HG02885 (cell line): ENCODE measurements at regions not wholly inside any gene's neighbourhood (a gene's known extent, or its start where the extent isn't known, plus 50 kb on each side); places are given as distances from the start of the nearest gene placed in this dataset.

ENCODE experiments used
- ATAC-seq: cut with Tn5 transposase; IDR thresholded peaks from one replicate; pipeline ENCODE4 v1.9.1; 2021; ENCODE audit warnings: mild to moderate bottlenecking; ENCODE audit not compliant: unreplicated experiment, poor library complexity

- no peak for ATAC-seq
Observed at GRCh38 chrX:87727620-87728019, 210.0 kb downstream of the KLHL4 start.

GRCh38 chrX:87728024-87728423 is 210.4 kb downstream of the KLHL4 start:
- ATAC-seq, result no peak

GRCh38 chrX:87728459-87728858 is 210.9 kb downstream of the KLHL4 start:
- no peak for ATAC-seq

- ATAC-seq, result no peak
Observed at GRCh38 chrX:87732133-87732532, 214.5 kb downstream of the KLHL4 start.

DNA sequence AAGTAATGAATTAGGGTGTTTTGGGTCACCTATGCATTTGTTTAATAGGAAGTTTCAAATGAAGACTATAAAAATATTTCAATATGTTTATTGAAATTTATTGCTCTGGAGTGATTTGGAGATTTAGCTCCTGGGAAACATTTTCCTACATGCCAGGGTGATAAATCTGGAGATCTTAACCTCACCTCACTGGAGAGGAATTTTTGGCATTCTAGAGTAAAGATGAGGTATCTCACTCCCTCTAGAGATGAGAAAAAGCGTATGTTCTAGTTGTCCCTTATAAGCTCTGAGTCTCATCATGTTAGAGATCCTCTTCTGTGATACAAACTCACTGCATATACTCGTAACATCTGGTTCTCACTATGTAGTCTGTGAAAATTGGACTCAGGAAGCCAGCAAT is 219.0 kb downstream of the KLHL4 start:
- ATAC-seq, result no peak

DNA sequence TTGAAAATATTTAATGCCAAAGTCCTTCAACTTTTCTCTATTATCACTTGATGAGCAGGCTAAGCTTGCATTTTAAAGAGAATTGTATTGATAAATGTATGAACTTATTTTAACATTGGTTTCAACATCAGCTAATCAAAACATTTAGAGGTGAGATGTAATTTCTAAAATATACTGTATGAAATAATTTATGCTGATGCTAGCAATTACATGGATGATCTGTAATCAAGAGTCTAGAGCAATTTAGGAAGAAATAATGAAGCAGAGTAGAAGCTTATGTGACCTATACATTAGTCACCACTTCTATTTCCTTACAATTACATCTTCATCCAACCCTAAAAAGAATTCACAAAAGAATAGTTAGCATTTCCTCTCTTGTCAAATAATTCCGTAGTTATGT is 226.8 kb downstream of the KLHL4 start:
- no peak for ATAC-seq

GRCh38 chrX:87755493-87755892 is 237.9 kb downstream of the KLHL4 start:
- no peak for ATAC-seq

DNA sequence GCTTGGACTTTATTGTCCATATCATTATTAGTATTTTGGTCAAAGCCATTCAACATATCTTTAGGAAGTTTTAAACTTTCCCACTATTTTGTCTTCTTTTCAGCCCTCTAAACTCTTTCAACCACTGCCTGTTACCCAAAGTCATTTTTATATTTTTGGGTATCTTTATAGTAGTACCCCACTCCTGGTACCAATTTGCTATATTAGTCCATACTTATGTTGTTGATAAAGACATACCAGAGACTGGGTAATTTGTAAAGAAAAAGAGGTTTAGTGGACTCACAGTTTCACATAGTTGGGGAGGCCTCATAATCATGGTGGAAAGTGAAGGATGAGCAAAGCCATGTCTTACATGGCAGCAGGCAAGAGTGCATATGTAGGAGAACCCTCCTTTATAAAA is 271.4 kb downstream of the KLHL4 start:
- ATAC-seq, result no peak

GRCh38 chrX:87798039-87798438 is 280.4 kb downstream of the KLHL4 start:
- no peak for ATAC-seq

- no peak for ATAC-seq
Observed at GRCh38 chrX:87805829-87806490, 288.4 kb downstream of the KLHL4 start.

DNA sequence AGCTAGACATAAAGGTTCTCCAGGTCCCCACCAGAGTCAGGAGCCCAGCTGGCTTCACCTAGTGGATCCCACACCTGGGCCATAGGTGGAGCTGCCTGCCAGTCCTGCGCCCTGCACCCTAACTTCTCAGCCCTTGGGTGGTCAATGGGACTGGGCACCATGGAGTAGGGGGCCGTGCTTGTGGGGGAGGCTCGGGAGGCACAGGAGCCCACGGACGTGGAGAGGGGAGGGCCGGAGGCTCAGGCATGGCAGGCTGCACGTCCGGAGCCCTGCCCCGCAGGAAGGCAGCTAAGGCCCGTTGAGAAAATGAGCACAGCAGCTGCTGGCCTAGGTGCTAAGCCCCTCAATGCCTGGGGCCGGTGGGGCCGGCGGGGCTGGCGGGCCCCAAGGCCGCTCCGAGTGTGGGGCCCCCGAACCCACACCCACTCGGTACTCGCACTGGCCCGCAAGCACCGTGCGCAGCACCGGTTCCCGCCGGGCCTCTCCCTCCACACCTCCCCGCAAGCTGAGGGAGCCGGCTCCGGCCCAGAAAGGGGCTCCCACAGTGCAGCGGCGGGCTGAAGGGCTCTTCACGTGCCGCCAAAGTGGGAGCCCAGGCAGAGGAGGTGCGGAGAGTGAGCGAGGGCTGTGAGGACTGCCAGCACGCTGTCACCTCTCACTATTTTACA is 291.1 kb downstream of the KLHL4 start:
- ATAC-seq, result no peak

DNA sequence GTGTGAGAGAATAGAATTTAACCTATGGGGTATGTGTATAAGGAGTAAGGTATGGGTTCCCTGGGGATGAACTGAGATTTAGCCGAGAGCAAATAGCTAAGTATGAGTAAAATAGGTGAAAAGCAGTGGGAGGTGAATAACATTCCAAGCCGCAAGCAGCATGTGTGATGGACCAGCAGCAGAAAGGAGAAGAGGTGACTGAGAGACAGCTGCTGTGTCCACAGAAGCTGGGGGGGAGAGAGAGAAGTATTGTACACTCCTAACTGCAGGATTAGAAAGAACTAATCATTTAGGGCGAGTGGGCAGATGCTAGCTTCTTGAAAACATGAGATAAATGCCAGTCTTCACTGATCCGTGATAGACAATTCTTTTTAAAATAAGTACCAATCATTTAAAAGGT is 296.0 kb downstream of the KLHL4 start:
- ATAC-seq, result no peak

GRCh38 chrX:87846956-87847355 is 329.4 kb downstream of the KLHL4 start:
- ATAC-seq, result no peak

DNA sequence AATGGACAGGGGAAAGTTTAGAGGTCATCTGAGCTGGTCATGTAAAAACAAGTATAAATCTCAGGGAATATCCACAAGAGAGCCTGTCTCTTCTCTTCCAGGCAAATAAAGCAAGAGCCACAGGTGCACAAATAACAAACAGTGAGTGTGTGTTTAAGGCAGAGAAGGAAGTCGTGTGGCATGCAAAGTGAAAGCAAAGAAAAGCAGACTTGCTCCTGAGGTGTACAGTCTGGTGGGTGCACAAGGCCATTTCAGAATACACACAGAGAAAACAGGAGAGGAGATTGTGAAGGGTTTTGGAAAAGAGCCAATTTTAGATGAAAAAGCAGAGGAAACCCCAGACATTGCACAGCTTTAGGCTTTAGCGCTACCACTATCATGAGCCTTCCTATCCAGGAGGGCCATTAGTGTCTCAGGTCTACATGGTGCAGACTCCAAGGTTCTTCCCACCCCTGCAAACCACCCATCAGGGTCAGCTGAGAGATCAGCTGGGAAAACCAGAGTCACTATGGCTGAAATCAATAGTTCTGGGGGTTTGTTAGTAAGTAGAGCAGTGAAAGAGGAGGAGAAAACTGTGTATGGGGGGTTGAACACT is 355.8 kb downstream of the KLHL4 start:
- peak; percentile 50 for ATAC-seq

- ATAC-seq, result peak; percentile 19
Observed at GRCh38 chrX:87874043-87874442, 356.4 kb downstream of the KLHL4 start.

- ATAC-seq, result no peak
Observed at GRCh38 chrX:87878926-87879325, 361.3 kb downstream of the KLHL4 start.

DNA sequence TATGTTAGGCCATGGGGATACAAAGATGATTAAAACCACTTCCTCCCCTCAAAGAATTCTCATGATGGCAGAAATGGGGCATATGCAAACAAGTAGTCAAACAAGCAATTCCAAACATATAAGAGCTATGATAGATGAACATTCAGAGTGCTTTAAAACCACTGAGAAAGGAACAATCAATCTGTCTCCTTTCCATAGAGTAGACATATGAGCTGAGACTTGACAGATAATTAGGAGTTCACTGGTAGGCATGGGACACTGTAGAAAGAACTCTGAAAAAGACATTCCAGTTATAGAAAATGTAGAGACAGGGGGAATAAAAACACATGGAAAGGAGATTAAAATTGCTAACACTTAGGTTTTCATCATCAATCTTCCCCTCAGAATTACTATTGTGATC is 372.8 kb downstream of the KLHL4 start:
- no peak for ATAC-seq

DNA sequence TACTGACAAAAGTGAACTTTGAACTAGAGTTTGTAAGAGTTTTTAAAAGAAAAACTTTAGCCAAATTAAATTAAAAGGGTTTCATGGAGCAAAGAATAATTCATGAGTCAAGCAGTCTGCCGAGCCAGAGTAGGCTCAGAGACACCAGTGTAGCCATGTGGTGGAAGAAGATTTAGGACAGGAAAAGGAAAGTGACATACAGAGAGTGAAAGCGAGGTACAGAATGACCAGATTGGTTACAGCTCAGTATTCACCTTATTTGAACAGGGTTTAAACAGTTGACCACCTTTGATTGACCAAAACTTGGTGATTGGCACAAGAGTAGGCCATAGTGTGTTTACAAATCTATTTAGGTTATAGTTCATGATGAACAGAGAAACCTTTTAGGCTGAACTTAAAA is 377.8 kb downstream of the KLHL4 start:
- peak; percentile 48 for ATAC-seq

DNA sequence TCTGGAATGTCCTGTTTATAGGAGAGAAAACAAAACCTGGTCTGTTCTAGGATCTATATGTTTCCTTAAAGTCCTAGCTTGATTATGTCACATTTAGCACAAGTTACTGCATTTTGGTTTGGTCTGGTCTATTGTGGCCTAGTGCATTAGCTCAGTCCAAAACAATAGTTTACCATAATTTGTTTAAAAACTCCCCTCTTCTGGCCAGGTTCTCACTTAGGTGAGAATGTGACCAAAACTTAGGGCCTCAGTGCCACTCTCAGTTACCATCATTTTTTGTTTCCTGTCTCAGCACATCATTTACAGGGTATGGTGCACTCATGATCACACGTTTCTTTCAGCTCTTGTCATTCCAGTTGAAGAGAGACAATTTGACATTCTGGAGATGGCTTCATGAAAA is 378.5 kb downstream of the KLHL4 start:
- no peak for ATAC-seq

- peak; percentile 76 for ATAC-seq
Observed at GRCh38 chrX:87900320-87900908, 382.8 kb downstream of the KLHL4 start.

DNA sequence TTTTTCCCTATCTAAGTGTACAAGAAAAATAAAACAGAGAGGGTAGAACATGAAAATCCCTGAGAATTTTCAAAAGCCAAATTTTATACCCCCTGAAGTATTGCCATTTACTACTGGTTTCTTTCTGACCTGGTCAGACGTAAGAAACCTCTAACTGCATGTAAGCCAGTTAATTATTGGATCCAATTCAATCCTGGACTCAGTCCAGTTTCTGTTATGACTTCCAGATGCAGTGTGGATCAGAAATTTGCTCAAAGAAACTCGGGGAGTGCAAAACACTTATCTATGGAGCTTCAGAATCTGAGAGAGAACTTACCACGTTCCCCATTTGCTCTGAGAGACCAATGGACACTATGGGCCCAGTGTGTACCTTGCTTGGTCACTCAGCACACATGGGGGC is 383.5 kb downstream of the KLHL4 start:
- ATAC-seq, result no peak
